Endothelial cell (in vitro differentiated cells): ENCODE measurements at regions not wholly inside any gene's neighbourhood (a gene's known extent, or its start where the extent isn't known, plus 50 kb on each side); places are given as distances from the start of the nearest gene placed in this dataset.

Experiments used
- DNase-seq: peaks from one replicate; pipeline ENCODE4 v3.0.0; 2021; ENCODE audit warnings: low spot score
- H3K27ac Mint-ChIP-seq: one replicate; pipeline ENCODE4 v1.8.0; 2021; ENCODE audit warnings: mixed read lengths, inconsistent platforms; ENCODE audit not compliant: unreplicated experiment
- H3K27me3 Mint-ChIP-seq: one replicate; pipeline ENCODE4 v1.8.0; 2021; ENCODE audit warnings: mild to moderate bottlenecking, moderate library complexity, mixed read lengths, inconsistent platforms; ENCODE audit not compliant: unreplicated experiment
- H3K36me3 Mint-ChIP-seq: one replicate; pipeline ENCODE4 v1.8.0; 2021; ENCODE audit warnings: mild to moderate bottlenecking, low read depth, mixed read lengths, inconsistent platforms; ENCODE audit not compliant: unreplicated experiment
- H3K4me1 Mint-ChIP-seq: one replicate; pipeline ENCODE4 v1.8.0; 2021; ENCODE audit warnings: mild to moderate bottlenecking, mixed read lengths, inconsistent platforms; ENCODE audit not compliant: unreplicated experiment
- H3K4me3 Mint-ChIP-seq: one replicate; pipeline ENCODE4 v1.8.0; 2021; ENCODE audit warnings: mild to moderate bottlenecking, mixed read lengths, inconsistent platforms; ENCODE audit not compliant: unreplicated experiment
- H3K9me3 Mint-ChIP-seq: one replicate; pipeline ENCODE4 v1.8.0; 2021; ENCODE audit warnings: mixed read lengths, inconsistent platforms; ENCODE audit not compliant: unreplicated experiment
- TF ChIP-seq, protein P1 (sequence below): fragments of 200-600 bp; sonication (generic); IDR thresholded peaks from one replicate; pipeline ENCODE4 v1.5.0; 2021; ENCODE audit warnings: antibody characterized with exemption; ENCODE audit not compliant: unreplicated experiment

GRCh38 chr2:41546031-41546430, 501.8 kb upstream of the PKDCC start:
- TF ChIP-seq, protein P1, sequence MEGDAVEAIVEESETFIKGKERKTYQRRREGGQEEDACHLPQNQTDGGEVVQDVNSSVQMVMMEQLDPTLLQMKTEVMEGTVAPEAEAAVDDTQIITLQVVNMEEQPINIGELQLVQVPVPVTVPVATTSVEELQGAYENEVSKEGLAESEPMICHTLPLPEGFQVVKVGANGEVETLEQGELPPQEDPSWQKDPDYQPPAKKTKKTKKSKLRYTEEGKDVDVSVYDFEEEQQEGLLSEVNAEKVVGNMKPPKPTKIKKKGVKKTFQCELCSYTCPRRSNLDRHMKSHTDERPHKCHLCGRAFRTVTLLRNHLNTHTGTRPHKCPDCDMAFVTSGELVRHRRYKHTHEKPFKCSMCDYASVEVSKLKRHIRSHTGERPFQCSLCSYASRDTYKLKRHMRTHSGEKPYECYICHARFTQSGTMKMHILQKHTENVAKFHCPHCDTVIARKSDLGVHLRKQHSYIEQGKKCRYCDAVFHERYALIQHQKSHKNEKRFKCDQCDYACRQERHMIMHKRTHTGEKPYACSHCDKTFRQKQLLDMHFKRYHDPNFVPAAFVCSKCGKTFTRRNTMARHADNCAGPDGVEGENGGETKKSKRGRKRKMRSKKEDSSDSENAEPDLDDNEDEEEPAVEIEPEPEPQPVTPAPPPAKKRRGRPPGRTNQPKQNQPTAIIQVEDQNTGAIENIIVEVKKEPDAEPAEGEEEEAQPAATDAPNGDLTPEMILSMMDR: no peak
- Mint-ChIP-seq H3K9me3 (no peaks in the 10 kb centered on the region), H3K4me3 (no peak overlapping the region), H3K27me3 (peaks cover 1% of the 10 kb centered on the region), H3K4me1 (no peaks in the 10 kb centered on the region), H3K36me3 (no peaks in the 10 kb centered on the region), H3K27ac (no peak overlapping the region)
- DNase-seq: no peak

DNA sequence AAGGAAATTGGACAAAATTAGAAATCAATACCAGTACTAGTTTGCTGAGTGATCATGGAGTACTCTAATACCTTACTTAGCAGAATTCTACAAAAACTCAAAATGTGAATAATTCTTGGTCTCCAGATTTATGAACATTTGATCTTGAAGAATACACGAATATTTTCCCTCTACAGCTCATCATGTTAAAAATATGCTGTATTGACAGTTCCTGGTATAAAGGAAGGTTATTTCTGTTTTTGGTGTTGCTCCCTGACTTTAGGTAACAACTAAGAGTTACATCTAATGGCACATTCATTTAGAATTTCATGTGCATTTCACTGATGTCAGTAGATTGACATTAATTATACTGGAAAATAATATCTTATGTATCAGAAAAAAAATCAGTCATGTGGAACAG, 479.2 kb upstream of the PKDCC start:
- no peak for DNase-seq
- H3K4me1 Mint-ChIP-seq: no peaks in the 10 kb centered on the region
- TF ChIP-seq, protein P1: no peak
- H3K36me3 Mint-ChIP-seq: no peaks in the 10 kb centered on the region
- no peak overlapping the region for H3K27ac Mint-ChIP-seq
- H3K27me3 Mint-ChIP-seq: no peaks in the 10 kb centered on the region
- H3K9me3 Mint-ChIP-seq: no peaks in the 10 kb centered on the region
- no peak overlapping the region for H3K4me3 Mint-ChIP-seq

DNA sequence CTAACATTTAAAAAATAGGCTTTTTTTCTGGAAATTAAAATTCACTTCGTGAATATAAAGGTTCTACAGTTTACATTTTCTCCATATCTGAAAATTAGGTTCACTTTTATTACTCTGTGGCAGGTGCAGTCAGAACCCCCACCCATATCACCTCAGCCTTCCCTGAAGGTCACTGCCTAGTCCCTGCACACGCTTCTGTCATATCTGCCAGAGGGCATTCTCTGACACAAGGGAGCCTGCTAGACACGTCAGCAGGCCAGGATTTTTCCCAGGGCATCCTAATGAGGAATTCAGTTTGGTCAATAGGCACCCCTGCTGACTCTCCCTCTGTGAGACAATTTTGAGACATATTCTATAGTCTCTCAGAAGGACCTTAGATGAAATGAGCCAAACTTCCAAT, 475.7 kb upstream of the PKDCC start:
- H3K27ac Mint-ChIP-seq: no peak overlapping the region
- no peak overlapping the region for H3K4me3 Mint-ChIP-seq

DNA sequence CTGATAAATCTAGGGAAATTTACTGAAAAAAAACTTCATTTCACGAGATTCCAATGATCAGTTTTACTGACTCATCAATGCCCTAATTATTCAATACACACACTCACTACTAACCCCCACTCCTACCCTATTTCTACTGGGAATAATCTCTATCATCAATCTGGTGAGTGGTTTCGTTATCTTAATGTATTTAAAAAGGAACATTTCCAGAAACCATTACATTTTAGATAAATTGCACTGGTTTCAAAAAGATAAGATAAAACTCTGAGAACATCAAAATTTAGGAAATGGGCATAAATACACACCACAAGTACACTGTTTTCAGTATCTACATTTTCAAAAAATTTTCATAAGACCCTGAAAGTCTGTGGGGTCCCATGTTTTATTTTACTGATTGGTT, 471.4 kb upstream of the PKDCC start:
- H3K9me3 Mint-ChIP-seq: no peaks in the 10 kb centered on the region
- DNase-seq: no peak
- no peaks in the 10 kb centered on the region for H3K36me3 Mint-ChIP-seq
- H3K27ac Mint-ChIP-seq: no peak overlapping the region
- H3K4me1 Mint-ChIP-seq: no peaks in the 10 kb centered on the region
- TF ChIP-seq, protein P1: no peak
- H3K27me3 Mint-ChIP-seq: no peaks in the 10 kb centered on the region
- no peak overlapping the region for H3K4me3 Mint-ChIP-seq

More for the DNA sequence above, 475.7 kb upstream of the PKDCC start:
- H3K4me1 Mint-ChIP-seq: no peaks in the 10 kb centered on the region
- H3K36me3 Mint-ChIP-seq: no peaks in the 10 kb centered on the region
- H3K9me3 Mint-ChIP-seq: no peaks in the 10 kb centered on the region
- TF ChIP-seq, protein P1: no peak
- H3K27me3 Mint-ChIP-seq: no peaks in the 10 kb centered on the region
- DNase-seq: no peak

DNA sequence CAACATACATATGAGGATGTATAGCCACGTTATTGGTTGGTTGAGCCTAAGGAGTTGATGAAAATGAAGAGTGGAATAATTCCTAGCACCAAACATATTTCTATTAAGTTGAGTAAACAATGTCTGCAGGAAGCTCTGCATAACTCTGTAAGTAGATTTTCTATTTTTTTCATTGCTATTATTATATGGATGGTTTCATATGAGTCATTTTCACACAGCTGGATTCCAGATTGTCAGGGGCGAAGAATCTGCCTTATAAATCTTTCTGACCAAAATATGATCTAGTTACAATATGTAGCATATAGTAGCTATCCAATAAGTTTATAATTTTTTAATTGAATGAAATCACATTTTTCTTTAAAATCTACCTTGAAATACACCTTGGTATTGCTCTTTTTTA, 468.0 kb upstream of the PKDCC start:
- Mint-ChIP-seq H3K4me1 (no peaks in the 10 kb centered on the region), H3K27ac (no peak overlapping the region), H3K9me3 (no peaks in the 10 kb centered on the region), H3K4me3 (no peak overlapping the region), H3K36me3 (no peaks in the 10 kb centered on the region), H3K27me3 (no peaks in the 10 kb centered on the region)
- no peak for DNase-seq
- TF ChIP-seq, protein P1: no peak
